Adrenal gland (tissue), 9 donors: ENCODE measurements at regions not wholly inside any gene's neighbourhood (a gene's known extent, or its start where the extent isn't known, plus 50 kb on each side); places are given as distances from the start of the nearest gene placed in this dataset.
"Not testable (repeated sequence)": the region's sequence is repeated elsewhere in the genome, so short reads cannot be mapped to it uniquely, and the experiment has no call there.

Experiments used
- DNase-seq, 7 donors: peaks; one replicate each; pipeline ENCODE4 v3.0.0-alpha.2; 2019 to 2020
- H3K27ac ChIP-seq, 5 donors: fragments of 200-600 bp; sonication (generic) in 4 of 5; 1 replicate in 3 of 5; 2 replicates in 2 of 5; pipeline versions ENCODE4 v1.5.1 to v1.8.0; 2016 to 2020; ENCODE audit warnings: mild to moderate bottlenecking in 1 of 5
- H3K27me3 ChIP-seq: fragments of 200-600 bp; 2 replicates; pipeline ENCODE4 v1.8.0; 2021
- H3K36me3 ChIP-seq, 2 donors: fragments of 200-600 bp; replicated peaks in 1 of 2; 1 replicate in 1 of 2; 2 replicates in 1 of 2; pipeline versions ENCODE4 v1.5.1 to v1.8.0; 2018 to 2022
- H3K4me1 ChIP-seq, 2 donors: fragments of 200-600 bp; replicated peaks in 1 of 2; 1 replicate in 1 of 2; 2 replicates in 1 of 2; pipeline versions ENCODE4 v1.5.1 to v1.8.0; 2018 to 2021
- H3K4me3 ChIP-seq, 4 donors: fragments of 200-600 bp; sonication (generic) in 3 of 4; one replicate each; pipeline ENCODE4 v1.5.1; 2016 to 2018
- H3K9me3 ChIP-seq, 3 donors: fragments of 200-600 bp; sonication (generic) in 1 of 3; replicated peaks in 1 of 3; 1 replicate in 2 of 3; 2 replicates in 1 of 3; pipeline versions ENCODE4 v1.5.1 to v1.8.0; 2016 to 2021
- CTCF ChIP-seq, 6 experiments: fragments of 450-650 bp in 4 of 6; fragments of 200-600 bp in 2 of 6; sonication (generic) in 1 of 6; IDR thresholded peaks; 1 replicate in 5 of 6; 2 replicates in 1 of 6; pipeline versions ENCODE4 v1.5.1 to v1.8.0; 2016 to 2021; ENCODE audit warnings: antibody characterized with exemption in 6 of 6, mild to moderate bottlenecking in 2 of 6, moderate library complexity in 1 of 6
- POLR2A ChIP-seq, 2 donors: fragments of 450-650 bp; IDR thresholded peaks; one replicate each; pipeline ENCODE4 v1.6.1; 2017; ENCODE audit warnings: antibody characterized with exemption in 2 of 2, mild to moderate bottlenecking in 2 of 2, moderate library complexity in 1 of 2
- WGBS, 4 donors: extraction: QIAGEN DNeasy Blood & Tissue Kit in 2 of 4; methylation state at CpG; one replicate each; pipeline versions ENCODE4 v1.1.5 to v1.1.7; 2013 to 2017; 5-methylcytosine and 5-hydroxymethylcytosine counted together
- intact Hi-C, 2 donors: fragments of 100-400 bp; cut with DNase I; formaldehyde crosslinking; loops; one replicate each; pipeline versions ENCODE4 v1.14.1 to v1.15.0; 2022 to 2023
- donor health status: healthy with polysubstance abuse.
- donor health status: Bipolar disorder and iron deficiency.
- donor health status: DM: yes; HTN: yes; CAD: no.
- donor health status: DM: no; HTN: no; CAD: no.
- donor health status: DM: no; HTN: no; CAD: no.

GRCh38 chr3:27610800-27611525 is 111.2 kb downstream of the EOMES start:
- Histone ChIP-seq H3K9me3 (peaks cover 0 to 6% (median 0%) of the 10 kb centered on the region in 3 donors), H3K27ac (no peak overlapping the region), H3K27me3 (no peaks in the 10 kb centered on the region), H3K4me1 (no peaks in the 10 kb centered on the region), H3K4me3 (no peak overlapping the region), H3K36me3 (no peaks in the 10 kb centered on the region)
- no peak for DNase-seq
- TF ChIP-seq POLR2A (IDR thresholded peaks at IDR 0.05) (no peak), CTCF (IDR thresholded peaks at IDR 0.05) (no peak)
- intact Hi-C loops, result no loop called here
- 77 to 81% (median 78%) methylated on average over 8 of the region's 8 CpGs for WGBS, 4 donors

- no peak overlapping the region for H3K4me3 ChIP-seq
- no peaks in the 10 kb centered on the region for H3K9me3 ChIP-seq
- no peak for TF ChIP-seq CTCF (IDR thresholded peaks at IDR 0.05)
- TF ChIP-seq POLR2A (IDR thresholded peaks at IDR 0.05), result no peak
- H3K36me3 ChIP-seq, result no peaks in the 10 kb centered on the region
- H3K27me3 ChIP-seq, result no peaks in the 10 kb centered on the region
- H3K27ac ChIP-seq, result no peak overlapping the region
- no peak for DNase-seq
- WGBS, 4 donors, result 77 to 89% (median 86%) methylated on average over 1 of the region's 1 CpG
- intact Hi-C loops, result no loop called here
- H3K4me1 ChIP-seq, result no peaks in the 10 kb centered on the region
Observed at GRCh38 chr3:27607370-27607769, 114.8 kb downstream of the EOMES start.

- TF ChIP-seq POLR2A (IDR thresholded peaks at IDR 0.05), result no peak
- TF ChIP-seq CTCF (IDR thresholded peaks at IDR 0.05), result no peak
- H3K4me1 ChIP-seq, result no peaks in the 10 kb centered on the region
- no peaks in the 10 kb centered on the region for H3K9me3 ChIP-seq
- no peaks in the 10 kb centered on the region for H3K27me3 ChIP-seq
- intact Hi-C loops, result no loop called here
- no peak for DNase-seq
- no peaks in the 10 kb centered on the region for H3K36me3 ChIP-seq
- no peak overlapping the region for H3K4me3 ChIP-seq
- no peak overlapping the region for H3K27ac ChIP-seq
- 82 to 87% (median 84%) methylated on average over 3 of the region's 3 CpGs for WGBS, 4 donors
Observed at GRCh38 chr3:27606537-27606936, 115.6 kb downstream of the EOMES start.

GRCh38 chr3:27601311-27601710 is 117.1 kb upstream of the SLC4A7 start:
- H3K27me3 ChIP-seq, H3K4me3 ChIP-seq, H3K27ac ChIP-seq, intact Hi-C loops, DNase-seq, H3K36me3 ChIP-seq, H3K4me1 ChIP-seq, H3K9me3 ChIP-seq: not testable (repeated sequence)
- WGBS, 4 donors, result 89 to 93% (median 93%) methylated on average over 3 of the region's 3 CpGs

- intact Hi-C loops, H3K27me3 ChIP-seq, DNase-seq, H3K36me3 ChIP-seq, H3K4me1 ChIP-seq, H3K4me3 ChIP-seq, H3K27ac ChIP-seq, H3K9me3 ChIP-seq: not testable (repeated sequence)
- WGBS, 4 donors, result 78 to 85% (median 85%) methylated on average over 7 of the region's 7 CpGs
Observed at GRCh38 chr3:27599741-27600140, 115.6 kb upstream of the SLC4A7 start.
